Bronchial epithelial cell (primary cell): ENCODE measurements at regions not wholly inside any gene's neighbourhood (a gene's known extent, or its start where the extent isn't known, plus 50 kb on each side); places are given as distances from the start of the nearest gene placed in this dataset.

ENCODE experiments used
- DNase-seq: peaks from one replicate; pipeline ENCODE4 v3.0.0-alpha.2; 2010; ENCODE audit warnings: low read depth
- FAIRE-seq: peaks from 2 replicates; lab custom pipeline; 2011; peaks lifted over from hg19 to GRCh38; lab: Jason Lieb, UNC
- H3K27me3 ChIP-seq: 2 replicates; pipeline ENCODE4 v1.5.1; 2011; ENCODE audit warnings: low read length; ENCODE audit not compliant: control insufficient read depth, insufficient read depth
- H3K36me3 ChIP-seq: 2 replicates; pipeline ENCODE4 v1.5.1; 2011; ENCODE audit warnings: low read length; ENCODE audit not compliant: control insufficient read depth, insufficient read depth
- H3K4me3 ChIP-seq: 2 replicates; pipeline ENCODE4 v1.5.1; 2011; ENCODE audit warnings: mild to moderate bottlenecking, low read depth, low read length, control low read depth
- TF ChIP-seq, protein P1 (sequence below): IDR thresholded peaks from 2 replicates; pipeline ENCODE4 v1.5.1; 2011; ENCODE audit warnings: mild to moderate bottlenecking, moderate library complexity, low read length, control low read depth, inconsistent platforms; ENCODE audit not compliant: insufficient read depth, severe bottlenecking

DNA sequence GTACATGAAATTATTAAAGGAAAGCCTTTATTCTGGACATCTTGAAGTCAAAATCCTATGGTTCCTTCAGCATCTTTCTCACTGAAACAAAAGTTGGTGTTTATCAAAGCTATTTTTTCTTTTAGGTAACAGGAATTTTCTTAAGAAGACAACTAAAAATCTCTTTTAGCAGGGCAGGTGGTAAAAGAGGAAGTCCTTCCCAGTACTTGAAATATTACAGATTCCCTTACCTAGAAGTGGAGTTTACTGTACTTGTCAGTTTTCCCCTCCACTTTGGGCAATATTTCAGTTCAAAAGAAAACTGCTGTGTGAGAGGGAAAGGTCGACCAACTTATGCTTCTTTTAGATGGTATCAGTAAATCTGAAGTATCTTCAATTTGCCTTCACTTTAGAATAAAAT, 64.3 kb upstream of the TDRD3 start:
- Histone ChIP-seq H3K4me3 (no peak overlapping the region), H3K36me3 (no peaks in the 10 kb centered on the region), H3K27me3 (no peaks in the 10 kb centered on the region)
- DNase-seq (no peak), FAIRE-seq (no peak)
- TF ChIP-seq, protein P1, sequence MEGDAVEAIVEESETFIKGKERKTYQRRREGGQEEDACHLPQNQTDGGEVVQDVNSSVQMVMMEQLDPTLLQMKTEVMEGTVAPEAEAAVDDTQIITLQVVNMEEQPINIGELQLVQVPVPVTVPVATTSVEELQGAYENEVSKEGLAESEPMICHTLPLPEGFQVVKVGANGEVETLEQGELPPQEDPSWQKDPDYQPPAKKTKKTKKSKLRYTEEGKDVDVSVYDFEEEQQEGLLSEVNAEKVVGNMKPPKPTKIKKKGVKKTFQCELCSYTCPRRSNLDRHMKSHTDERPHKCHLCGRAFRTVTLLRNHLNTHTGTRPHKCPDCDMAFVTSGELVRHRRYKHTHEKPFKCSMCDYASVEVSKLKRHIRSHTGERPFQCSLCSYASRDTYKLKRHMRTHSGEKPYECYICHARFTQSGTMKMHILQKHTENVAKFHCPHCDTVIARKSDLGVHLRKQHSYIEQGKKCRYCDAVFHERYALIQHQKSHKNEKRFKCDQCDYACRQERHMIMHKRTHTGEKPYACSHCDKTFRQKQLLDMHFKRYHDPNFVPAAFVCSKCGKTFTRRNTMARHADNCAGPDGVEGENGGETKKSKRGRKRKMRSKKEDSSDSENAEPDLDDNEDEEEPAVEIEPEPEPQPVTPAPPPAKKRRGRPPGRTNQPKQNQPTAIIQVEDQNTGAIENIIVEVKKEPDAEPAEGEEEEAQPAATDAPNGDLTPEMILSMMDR = no peak

DNA sequence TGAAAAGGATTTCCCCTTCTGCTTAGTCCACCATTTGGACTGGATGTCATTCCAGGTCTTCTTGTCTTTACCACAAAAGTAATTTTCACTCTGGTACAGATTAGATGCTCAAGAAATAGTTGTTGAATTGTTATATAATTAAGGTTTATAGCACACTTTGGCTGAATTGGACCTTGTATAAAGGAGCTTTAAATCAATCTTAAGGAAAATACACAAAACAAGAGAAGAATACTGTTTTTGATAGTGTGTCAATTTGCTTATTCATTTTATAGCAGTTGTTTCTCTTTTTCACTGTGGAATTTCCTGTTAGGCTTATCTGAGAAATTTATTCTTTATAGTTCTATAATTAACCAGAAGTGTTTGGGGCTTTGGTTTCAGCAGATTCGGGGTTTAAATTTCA, 62.7 kb upstream of the TDRD3 start:
- no peak overlapping the region for H3K4me3 ChIP-seq
- TF ChIP-seq, protein P1 = no peak
- DNase-seq (no peak), FAIRE-seq (no peak)
- H3K36me3 ChIP-seq = no peaks in the 10 kb centered on the region
- H3K27me3 ChIP-seq = no peaks in the 10 kb centered on the region

DNA sequence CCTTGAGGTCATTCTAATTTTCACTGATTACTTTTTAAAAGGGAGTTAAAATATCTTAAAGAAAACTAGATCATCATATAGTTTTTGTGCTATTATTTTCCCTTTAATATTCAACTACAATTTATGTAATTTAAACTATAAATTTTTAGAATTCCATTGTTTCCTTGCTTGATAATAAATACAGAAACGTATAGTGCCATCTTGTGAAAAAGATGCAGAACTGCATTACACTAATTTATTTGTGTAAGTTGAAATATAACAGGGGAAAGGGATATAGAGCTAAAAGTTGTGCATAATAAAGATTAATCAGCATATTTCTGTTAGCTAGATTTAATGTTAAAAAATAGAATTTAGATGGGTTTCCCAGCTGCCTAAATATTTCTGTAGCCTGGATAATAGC, 61.5 kb upstream of the TDRD3 start:
- no peak for FAIRE-seq
- DNase-seq = peak; percentile 41
- no peaks in the 10 kb centered on the region for H3K27me3 ChIP-seq
- no peak overlapping the region for H3K4me3 ChIP-seq
- no peaks in the 10 kb centered on the region for H3K36me3 ChIP-seq
- TF ChIP-seq, protein P1 = no peak

DNA sequence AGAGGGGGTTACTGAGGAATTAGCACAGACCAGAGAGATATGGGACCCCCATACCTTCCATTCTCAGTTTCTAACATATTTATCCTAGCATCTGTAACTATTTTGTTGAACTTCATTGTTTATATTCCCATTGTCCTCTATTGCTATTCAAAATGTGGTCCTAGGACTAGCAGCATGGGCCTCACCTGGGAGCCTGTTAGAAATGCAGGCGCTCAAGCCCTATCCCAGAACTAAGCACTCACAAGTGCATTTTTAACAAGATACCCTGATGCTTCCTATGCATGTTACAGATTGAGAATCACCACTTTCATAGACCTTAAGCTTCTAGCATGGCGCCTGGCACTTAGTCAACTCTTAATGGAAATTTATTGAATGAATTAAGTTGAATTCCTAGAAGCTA, 58.3 kb upstream of the TDRD3 start:
- TF ChIP-seq, protein P1 = no peak
- FAIRE-seq = no peak
- DNase-seq = no peak
- no peaks in the 10 kb centered on the region for H3K27me3 ChIP-seq
- no peak overlapping the region for H3K4me3 ChIP-seq
- no peaks in the 10 kb centered on the region for H3K36me3 ChIP-seq

DNA sequence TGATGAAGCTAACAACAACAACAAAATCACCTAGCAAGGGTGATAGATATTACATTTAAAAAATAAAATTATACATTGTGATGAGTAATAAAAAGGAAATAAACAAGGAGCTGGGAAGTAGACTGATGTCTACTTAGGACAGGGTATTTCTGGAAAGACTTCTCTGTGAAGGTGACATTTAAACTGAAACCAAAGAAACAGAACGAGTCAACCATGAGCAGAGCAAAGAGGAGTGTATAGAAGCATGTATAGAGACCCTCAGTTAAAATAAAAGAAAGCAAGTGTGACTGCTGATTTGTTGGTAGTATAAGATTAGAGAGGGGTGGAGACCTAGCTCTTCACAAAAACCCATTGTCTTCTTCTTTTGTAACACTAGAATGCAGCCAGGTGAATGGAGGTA, 53.0 kb upstream of the TDRD3 start:
- FAIRE-seq = no peak
- no peaks in the 10 kb centered on the region for H3K27me3 ChIP-seq
- no peak overlapping the region for H3K4me3 ChIP-seq
- TF ChIP-seq, protein P1 = no peak
- DNase-seq = no peak
- no peaks in the 10 kb centered on the region for H3K36me3 ChIP-seq

DNA sequence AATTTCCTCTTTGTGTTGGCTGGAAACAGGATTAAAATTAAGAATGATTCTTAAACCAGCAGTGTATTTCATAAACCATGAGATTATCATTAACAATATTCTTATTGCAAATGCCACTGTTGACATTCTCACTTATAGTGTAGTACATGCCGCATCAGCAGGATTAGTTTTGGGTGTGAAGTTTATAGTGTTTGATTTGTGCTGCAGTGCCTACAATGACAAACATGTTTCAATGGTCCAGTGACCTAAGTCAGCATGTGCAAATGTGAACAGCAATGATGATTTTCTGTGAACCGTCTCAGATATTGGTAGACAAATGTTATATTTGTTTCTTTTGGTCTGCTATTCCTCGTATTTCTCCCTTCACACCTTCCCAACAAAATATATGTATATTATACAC, 49.8 kb upstream of the TDRD3 start:
- FAIRE-seq (no peak), DNase-seq (no peak)
- TF ChIP-seq, protein P1 = no peak
- Histone ChIP-seq H3K36me3 (no peaks in the 10 kb centered on the region), H3K27me3 (no peaks in the 10 kb centered on the region), H3K4me3 (no peak overlapping the region)
